Heart left ventricle (tissue), 16 donors: ENCODE measurements at regions not wholly inside any gene's neighbourhood (a gene's known extent, or its start where the extent isn't known, plus 50 kb on each side); places are given as distances from the start of the nearest gene placed in this dataset.

Experiments
- ATAC-seq, 4 donors: fragments of 200-7000 bp; cut with Tn5 transposase; one replicate each; pipeline ENCODE4 v1.9.1; 2020 to 2022; ENCODE audit warnings: moderate library complexity in 4 of 4, mild to moderate bottlenecking in 3 of 4, moderate number of reproducible peaks in 1 of 4
- DNase-seq, 5 donors: peaks; one replicate each; pipeline ENCODE4 v3.0.0-alpha.2; 2020
- H3K27ac ChIP-seq, 12 donors: fragments of 200-600 bp; sonication (generic) in 4 of 12; one replicate each; pipeline versions ENCODE4 v1.5.0 to v1.8.0; 2016 to 2022; ENCODE audit warnings: mild to moderate bottlenecking in 2 of 12
- H3K27me3 ChIP-seq, 9 donors: fragments of 200-600 bp; sonication (generic) in 2 of 9; one replicate each; pipeline versions ENCODE4 v1.5.1 to v1.8.0; 2016 to 2022; ENCODE audit warnings: mild to moderate bottlenecking in 3 of 9
- H3K36me3 ChIP-seq, 9 donors: fragments of 200-600 bp; sonication (generic) in 2 of 9; one replicate each; pipeline versions ENCODE4 v1.5.0 to v1.8.0; 2018 to 2022; ENCODE audit warnings: mild to moderate bottlenecking in 2 of 9
- H3K4me1 ChIP-seq, 12 donors: fragments of 200-600 bp; sonication (generic) in 4 of 12; one replicate each; pipeline versions ENCODE4 v1.5.0 to v1.8.0; 2016 to 2022; ENCODE audit warnings: mild to moderate bottlenecking in 3 of 12
- H3K4me3 ChIP-seq, 12 donors: fragments of 200-600 bp; sonication (generic) in 4 of 12; one replicate each; pipeline versions ENCODE4 v1.5.0 to v1.8.0; 2017 to 2022; ENCODE audit warnings: mild to moderate bottlenecking in 9 of 12, moderate library complexity in 4 of 12
- H3K9me3 ChIP-seq, 12 donors: fragments of 200-600 bp; sonication (generic) in 4 of 12; one replicate each; pipeline versions ENCODE4 v1.5.0 to v1.8.0; 2016 to 2022; ENCODE audit warnings: mild to moderate bottlenecking in 1 of 12
- POLR2A ChIP-seq, 2 donors: fragments of 450-650 bp; IDR thresholded peaks; one replicate each; pipeline ENCODE4 v1.6.1; 2017; ENCODE audit warnings: antibody characterized with exemption in 2 of 2, mild to moderate bottlenecking in 2 of 2, moderate library complexity in 2 of 2
- WGBS, 4 donors: extraction: QIAGEN DNeasy Blood & Tissue Kit in 2 of 4; methylation state at CpG; one replicate each; pipeline versions ENCODE4 v1.1.5 to v1.1.7; 2013 to 2018; 5-methylcytosine and 5-hydroxymethylcytosine counted together
- intact Hi-C, 10 donors: fragments of 100-400 bp; cut with DNase I; formaldehyde crosslinking; loops; one replicate each; pipeline versions ENCODE4 v1.11.1 to v1.14.2; 2022
- TF ChIP-seq, protein P1 (sequence below), 12 donors: fragments of 200-600 bp; sonication (generic) in 4 of 12; IDR thresholded peaks; one replicate each; pipeline versions ENCODE4 v1.5.0 to v1.8.0; 2018 to 2022; ENCODE audit warnings: antibody characterized with exemption in 12 of 12, mild to moderate bottlenecking in 5 of 12
- donor health status: ischemic (EF 13 %, LVEDD 7.1; RV severe dilation, severe dysfunction).
- donor health status: healthy with polysubstance abuse.
- donor health status: DM: no; HTN: yes; CAD: no.
- donor health status: DM: no; HTN: no; CAD: no.
- donor health status: ischemic (EF 25% LVEDD 6.9; RV normal size, moderate dysfunction).
- donor health status: ischemic (EF 25% LVEDD 5.7; RV mildly dilated, moderate dysfunction).
- donor health status: healthy.
- donor health status: DM: yes; HTN: yes; CAD: no.
- donor health status: ischemic (EF 35%, LVEDD 5.7; RV mildly dilated, moderate dysfunction).
- donor health status: nonischemic (EF 11% LVEDD 7.7; RV severe dilation, severe dysfunction).
- donor health status: DM: yes; HTN: yes; CAD: no.
- donor health status: PGD.
- donor health status: ischemic (EF 29% LVEDD 5.4; RV normal size, mild dysfunction).
- donor health status: nonischemic (EF 23%, LVEDD 6.1; RV moderate dilation, normal function).

DNA sequence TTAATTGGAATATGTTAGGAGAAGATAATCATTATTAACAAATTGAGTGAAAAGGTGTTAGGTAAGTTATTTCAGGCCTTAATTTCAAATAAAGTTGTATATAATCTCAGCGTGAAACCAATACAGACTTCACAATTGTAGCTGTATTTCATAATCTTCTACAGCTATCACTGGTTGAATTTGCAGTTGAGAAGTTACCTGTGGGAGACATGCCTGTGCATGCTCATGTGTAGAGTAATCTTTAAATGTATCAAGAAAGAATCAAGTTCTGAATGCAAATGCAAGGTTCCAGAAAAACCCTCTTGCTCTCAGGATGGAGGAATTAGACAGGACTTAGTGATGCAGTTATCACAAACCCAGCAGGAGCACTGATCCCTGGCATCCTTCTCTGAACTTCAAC is 938.4 kb upstream of the SLC10A2 start:
- no peak for ATAC-seq
- 88 to 96% (median 94%) methylated on average over 1 of the region's 1 CpG for WGBS, 4 donors

DNA sequence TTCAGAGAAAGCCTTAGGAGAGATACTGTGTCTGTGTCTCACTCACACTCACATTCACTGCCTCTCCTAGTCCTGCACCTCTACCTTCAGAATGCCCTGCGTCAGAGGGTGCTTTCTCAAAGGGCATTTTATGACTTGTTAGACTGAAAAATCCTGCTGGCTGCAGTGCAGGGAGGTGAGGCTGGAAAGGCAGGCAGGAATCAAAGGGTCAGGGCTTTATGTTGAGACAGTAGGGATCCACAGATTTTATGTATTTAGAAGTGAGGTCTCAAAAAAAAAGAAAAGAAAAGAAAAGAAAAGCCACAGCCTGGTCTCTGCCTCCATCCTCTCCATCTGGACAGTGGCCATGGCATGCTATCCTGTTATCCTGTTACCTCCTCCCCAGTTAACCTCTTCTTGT is 936.0 kb upstream of the SLC10A2 start:
- H3K27ac ChIP-seq: no peak overlapping the region
- H3K4me1 ChIP-seq: peaks cover 0 to 9% (median 0%) of the 10 kb centered on the region in 12 donors
- DNase-seq (no peak), ATAC-seq (no peak)
- TF ChIP-seq POLR2A (IDR thresholded peaks at IDR 0.05): no peak
- TF ChIP-seq, protein P1, sequence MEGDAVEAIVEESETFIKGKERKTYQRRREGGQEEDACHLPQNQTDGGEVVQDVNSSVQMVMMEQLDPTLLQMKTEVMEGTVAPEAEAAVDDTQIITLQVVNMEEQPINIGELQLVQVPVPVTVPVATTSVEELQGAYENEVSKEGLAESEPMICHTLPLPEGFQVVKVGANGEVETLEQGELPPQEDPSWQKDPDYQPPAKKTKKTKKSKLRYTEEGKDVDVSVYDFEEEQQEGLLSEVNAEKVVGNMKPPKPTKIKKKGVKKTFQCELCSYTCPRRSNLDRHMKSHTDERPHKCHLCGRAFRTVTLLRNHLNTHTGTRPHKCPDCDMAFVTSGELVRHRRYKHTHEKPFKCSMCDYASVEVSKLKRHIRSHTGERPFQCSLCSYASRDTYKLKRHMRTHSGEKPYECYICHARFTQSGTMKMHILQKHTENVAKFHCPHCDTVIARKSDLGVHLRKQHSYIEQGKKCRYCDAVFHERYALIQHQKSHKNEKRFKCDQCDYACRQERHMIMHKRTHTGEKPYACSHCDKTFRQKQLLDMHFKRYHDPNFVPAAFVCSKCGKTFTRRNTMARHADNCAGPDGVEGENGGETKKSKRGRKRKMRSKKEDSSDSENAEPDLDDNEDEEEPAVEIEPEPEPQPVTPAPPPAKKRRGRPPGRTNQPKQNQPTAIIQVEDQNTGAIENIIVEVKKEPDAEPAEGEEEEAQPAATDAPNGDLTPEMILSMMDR (IDR thresholded peaks at IDR 0.05): no peak
- no peaks in the 10 kb centered on the region for H3K27me3 ChIP-seq
- intact Hi-C loops: no loop called here
- no peak overlapping the region for H3K4me3 ChIP-seq
- no peaks in the 10 kb centered on the region for H3K9me3 ChIP-seq
- 18 to 47% (median 30%) methylated on average over 1 of the region's 1 CpG for WGBS, 4 donors
- H3K36me3 ChIP-seq: no peaks in the 10 kb centered on the region

More for the DNA sequence above, 938.4 kb upstream of the SLC10A2 start:
- DNase-seq: no peak
- H3K4me3 ChIP-seq: no peak overlapping the region
- H3K9me3 ChIP-seq: no peaks in the 10 kb centered on the region
- H3K4me1 ChIP-seq: peaks cover 0 to 9% (median 0%) of the 10 kb centered on the region in 12 donors
- TF ChIP-seq, protein P1 (IDR thresholded peaks at IDR 0.05): no peak
- TF ChIP-seq POLR2A (IDR thresholded peaks at IDR 0.05): no peak
- H3K36me3 ChIP-seq: no peaks in the 10 kb centered on the region
- no peaks in the 10 kb centered on the region for H3K27me3 ChIP-seq
- intact Hi-C loops: no loop called here
- no peak overlapping the region for H3K27ac ChIP-seq

DNA sequence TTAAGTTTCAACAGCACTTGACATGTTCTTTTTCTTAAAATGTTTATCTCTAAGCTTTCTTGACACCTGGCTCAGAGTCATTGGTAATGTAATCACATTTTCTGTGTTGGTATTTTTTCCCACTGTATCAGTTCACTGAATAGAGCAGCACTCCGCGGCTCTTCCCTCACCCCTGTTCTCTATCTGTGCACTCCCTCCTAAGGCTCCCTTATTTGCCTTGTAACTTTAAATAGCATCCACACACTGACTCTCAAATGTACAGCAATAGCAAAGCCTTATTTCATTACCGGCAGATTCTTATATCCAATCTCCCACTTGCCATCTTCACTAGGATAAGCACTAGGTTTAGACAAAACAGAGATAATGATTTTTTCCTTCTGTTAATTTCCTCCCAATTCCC is 935.5 kb upstream of the SLC10A2 start:
- ATAC-seq (peak; percentile 33 to 59 (median 52)), DNase-seq (no peak)
- no peaks in the 10 kb centered on the region for H3K9me3 ChIP-seq
- no peaks in the 10 kb centered on the region for H3K36me3 ChIP-seq
- no peak overlapping the region for H3K4me3 ChIP-seq
- no peak overlapping the region for H3K27ac ChIP-seq
- intact Hi-C loops: no loop called here
- no peak for TF ChIP-seq POLR2A (IDR thresholded peaks at IDR 0.05)
- TF ChIP-seq, protein P1 (IDR thresholded peaks at IDR 0.05): no peak
- H3K27me3 ChIP-seq: no peaks in the 10 kb centered on the region
- WGBS, 4 donors: 22 to 34% (median 29%) methylated on average over 3 of the region's 3 CpGs
- peaks cover 0 to 9% (median 0%) of the 10 kb centered on the region in 12 donors for H3K4me1 ChIP-seq

DNA sequence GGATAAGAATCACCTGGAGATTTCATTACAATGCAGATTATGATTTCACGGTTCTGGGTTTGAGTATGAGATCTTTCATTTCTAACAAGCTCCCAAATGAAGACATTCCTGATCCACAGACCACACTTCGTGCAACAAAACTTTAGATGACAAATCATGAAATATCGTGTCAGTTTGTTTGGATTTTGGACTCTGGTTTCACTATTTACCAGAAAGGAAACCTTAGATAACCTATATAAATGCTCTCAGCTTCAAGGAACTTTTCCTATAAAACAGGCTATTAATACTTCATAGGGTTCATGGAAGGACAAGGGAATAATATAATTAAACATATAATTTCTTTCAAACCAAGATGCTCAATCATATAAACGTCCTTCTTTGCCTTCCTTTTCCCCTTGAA is 930.5 kb upstream of the SLC10A2 start:
- TF ChIP-seq, protein P1 (IDR thresholded peaks at IDR 0.05): no peak
- TF ChIP-seq POLR2A (IDR thresholded peaks at IDR 0.05): no peak
- no peaks in the 10 kb centered on the region for H3K36me3 ChIP-seq
- WGBS, 4 donors: 76 to 80% (median 78%) methylated on average over 4 of the region's 4 CpGs

More for the DNA sequence above, 930.5 kb upstream of the SLC10A2 start:
- Histone ChIP-seq H3K27ac (no peak overlapping the region), H3K9me3 (no peaks in the 10 kb centered on the region), H3K27me3 (no peaks in the 10 kb centered on the region), H3K4me3 (no peak overlapping the region), H3K4me1 (peaks cover 0 to 1% (median 0%) of the 10 kb centered on the region in 12 donors)
- no peak for ATAC-seq
- intact Hi-C loops: no loop called here
- no peak for DNase-seq
